HT1080 (cell line): ENCODE measurements at regions not wholly inside any gene's neighbourhood (a gene's known extent, or its start where the extent isn't known, plus 50 kb on each side); places are given as distances from the start of the nearest gene placed in this dataset.
A peak's percentile ranks its signal among the peaks of the same experiment; 100 is the strongest.
"Not testable (repeated sequence)": the region's sequence is repeated elsewhere in the genome, so short reads cannot be mapped to it uniquely, and the experiment has no call there.

Experiments
- DNase-seq: peaks from one replicate; pipeline ENCODE4 v3.0.0-alpha.2; 2015; ENCODE audit warnings: low read depth

- DNase-seq, result no peak
Measured at GRCh38 chr13:71214821-71215220, 652.2 kb downstream of the DACH1 start.

- no peak for DNase-seq
Measured at GRCh38 chr13:71214357-71214756, 652.6 kb downstream of the DACH1 start.

- no peak for DNase-seq
Measured at GRCh38 chr13:71213252-71213821, 653.7 kb downstream of the DACH1 start.

GRCh38 chr13:71210861-71211260, 656.1 kb downstream of the DACH1 start:
- no peak for DNase-seq

GRCh38 chr13:71209217-71209616, 657.8 kb downstream of the DACH1 start:
- DNase-seq, result no peak

GRCh38 chr13:71184583-71184982, 682.4 kb downstream of the DACH1 start:
- DNase-seq, result not testable (repeated sequence)

GRCh38 chr13:71183352-71183751, 683.7 kb downstream of the DACH1 start:
- not testable (repeated sequence) for DNase-seq

GRCh38 chr13:71171740-71172139, 695.3 kb downstream of the DACH1 start:
- DNase-seq, result peak; percentile 14

- no peak for DNase-seq
Measured at GRCh38 chr13:71169180-71169579, 697.8 kb downstream of the DACH1 start.

GRCh38 chr13:71156550-71156949, 710.5 kb downstream of the DACH1 start:
- DNase-seq, result no peak

GRCh38 chr13:71149498-71150363, 717.3 kb downstream of the DACH1 start:
- DNase-seq, result no peak

GRCh38 chr13:71149046-71149445, 718.0 kb downstream of the DACH1 start:
- no peak for DNase-seq

- no peak for DNase-seq
Measured at GRCh38 chr13:71148396-71148795, 718.6 kb downstream of the DACH1 start.

- no peak for DNase-seq
Measured at GRCh38 chr13:71144883-71145282, 722.1 kb downstream of the DACH1 start.

- no peak for DNase-seq
Measured at GRCh38 chr13:71137101-71137500, 729.9 kb downstream of the DACH1 start.

GRCh38 chr13:71124230-71124629, 742.8 kb downstream of the DACH1 start:
- no peak for DNase-seq

- no peak for DNase-seq
Measured at GRCh38 chr13:71118779-71119364, 748.1 kb downstream of the DACH1 start.

GRCh38 chr13:71117920-71118319, 749.1 kb downstream of the DACH1 start:
- DNase-seq, result no peak

- no peak for DNase-seq
Measured at GRCh38 chr13:71115301-71115700, 751.7 kb downstream of the DACH1 start.

- no peak for DNase-seq
Measured at GRCh38 chr13:71096421-71096820, 770.6 kb downstream of the DACH1 start.

GRCh38 chr13:71090990-71091389, 776.0 kb downstream of the DACH1 start:
- DNase-seq, result no peak

GRCh38 chr13:71089056-71089455, 777.9 kb downstream of the DACH1 start:
- no peak for DNase-seq

GRCh38 chr13:71087432-71087831, 779.6 kb downstream of the DACH1 start:
- DNase-seq, result no peak
